HG02885 (cell line): ENCODE measurements at regions not wholly inside any gene's neighbourhood (a gene's known extent, or its start where the extent isn't known, plus 50 kb on each side); places are given as distances from the start of the nearest gene placed in this dataset.
"Not testable (repeated sequence)": the region's sequence is repeated elsewhere in the genome, so short reads cannot be mapped to it uniquely, and the experiment has no call there.

Experiments used
- ATAC-seq: cut with Tn5 transposase; IDR thresholded peaks from one replicate; pipeline ENCODE4 v1.9.1; 2021; ENCODE audit warnings: mild to moderate bottlenecking; ENCODE audit not compliant: unreplicated experiment, poor library complexity

DNA sequence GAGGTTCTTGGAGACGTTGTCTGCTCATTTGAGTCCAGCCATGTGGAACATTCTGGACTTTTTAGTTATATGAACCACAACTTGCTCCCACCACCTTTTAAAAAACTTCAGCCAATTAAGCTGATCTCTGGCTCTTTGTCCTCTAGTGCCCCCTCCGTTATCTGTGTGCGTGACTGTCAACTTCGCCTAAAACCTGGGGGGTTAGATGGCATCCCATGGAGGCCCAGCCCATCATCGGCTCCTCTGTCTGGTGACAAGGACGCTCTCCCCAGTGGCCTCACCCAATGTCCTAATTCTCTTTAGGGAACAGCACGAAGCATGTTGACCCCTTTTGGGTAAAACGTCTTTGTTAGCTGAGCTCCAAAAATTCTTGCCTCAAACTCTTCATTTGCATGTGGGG, 341.0 kb upstream of the TNRC6C start:
- ATAC-seq: no peak

DNA sequence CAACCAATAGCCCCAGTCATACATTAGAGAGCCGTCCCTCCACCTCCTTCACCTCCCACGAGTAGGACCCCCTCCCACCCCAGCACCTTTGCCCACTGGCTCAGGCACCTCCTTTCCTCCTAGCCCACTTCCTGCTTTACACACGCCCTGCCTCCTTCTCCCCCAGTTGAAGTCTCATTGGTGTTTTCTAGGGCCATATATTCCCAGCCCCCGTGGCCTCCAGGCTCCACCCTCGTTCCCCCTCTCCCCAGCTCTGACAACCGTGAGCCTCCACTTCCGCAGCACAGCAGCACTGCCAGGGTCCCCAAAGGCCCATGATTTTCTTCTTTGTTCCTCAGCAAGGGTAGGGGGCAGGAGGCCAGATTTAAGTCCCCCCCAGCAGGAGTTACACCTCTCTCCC, 340.3 kb upstream of the TNRC6C start:
- ATAC-seq: no peak

DNA sequence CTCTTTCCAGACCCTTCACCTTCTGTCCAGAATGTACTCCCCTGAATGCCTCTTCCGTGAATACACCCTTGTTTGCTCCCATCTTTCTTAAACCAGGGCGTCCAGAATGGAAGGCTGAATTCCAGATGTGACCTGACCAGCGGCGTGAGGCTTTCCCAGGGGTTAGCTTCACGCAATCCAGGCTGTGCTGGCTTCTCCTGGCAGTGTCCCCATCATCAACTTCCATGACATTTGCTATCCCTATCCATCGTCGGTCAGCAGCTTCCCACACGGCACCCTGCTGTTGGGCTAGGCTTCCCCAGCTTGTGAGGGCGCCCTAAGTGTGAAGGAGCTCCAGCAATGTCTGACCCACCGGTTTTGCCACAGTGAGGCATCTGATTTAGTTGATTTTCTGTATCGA, 339.8 kb upstream of the TNRC6C start:
- no peak for ATAC-seq

DNA sequence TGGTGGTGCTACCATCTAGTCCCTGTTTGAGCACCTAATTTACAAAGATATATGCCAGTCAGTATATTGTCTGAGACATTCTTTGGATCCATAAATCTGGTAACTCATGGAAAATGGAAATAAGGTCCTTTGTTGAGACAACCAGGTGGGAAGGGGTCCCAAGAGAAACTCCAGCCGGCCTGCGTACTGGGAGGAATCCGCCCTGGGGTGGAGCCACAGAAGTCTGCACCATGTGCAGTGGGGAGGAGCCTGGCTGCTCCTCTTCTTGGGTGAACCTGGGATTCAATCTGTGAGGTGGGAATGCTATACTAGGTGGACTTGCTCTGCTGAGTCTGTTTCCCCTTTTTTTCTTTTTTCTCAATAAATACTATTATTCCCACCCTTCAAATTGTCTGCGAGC, 339.2 kb upstream of the TNRC6C start:
- ATAC-seq: no peak

DNA sequence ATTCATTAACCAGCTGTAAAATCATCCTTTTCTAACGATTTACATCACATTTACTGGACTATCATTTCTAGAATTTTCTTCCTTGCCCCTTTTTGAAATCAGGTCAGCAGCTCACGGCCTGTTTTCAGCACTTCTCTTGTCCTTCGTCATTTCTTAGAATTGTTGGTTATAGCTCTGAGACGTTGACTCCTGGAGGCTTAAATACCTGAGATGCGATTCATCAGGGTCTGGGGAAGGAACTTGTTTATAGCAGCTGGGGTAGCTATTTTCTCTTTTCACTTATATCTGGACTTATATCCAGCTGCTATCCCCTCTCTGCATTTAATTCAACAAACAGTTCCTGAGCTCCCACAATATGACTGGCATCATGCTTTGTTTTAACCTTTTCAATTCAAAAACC, 338.7 kb upstream of the TNRC6C start:
- ATAC-seq: no peak

DNA sequence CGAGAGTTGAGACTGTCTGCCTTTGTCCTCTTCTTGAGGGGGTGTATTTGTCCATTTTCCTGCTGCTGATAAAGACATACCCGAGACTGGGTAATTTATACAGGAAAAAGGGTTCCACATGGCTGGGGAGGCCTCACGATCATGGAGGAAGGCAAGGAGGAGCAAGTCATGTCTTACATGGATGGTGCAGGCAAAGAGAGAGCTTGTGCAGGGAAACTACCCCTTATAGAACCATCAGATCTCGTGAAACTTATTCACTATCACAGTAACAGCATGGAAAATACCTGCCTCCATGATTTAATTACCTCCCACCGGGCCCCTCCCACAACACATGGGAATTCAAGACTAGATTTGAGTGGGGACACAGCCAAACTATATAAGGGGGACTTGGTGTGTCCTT, 338.2 kb upstream of the TNRC6C start:
- ATAC-seq: no peak

DNA sequence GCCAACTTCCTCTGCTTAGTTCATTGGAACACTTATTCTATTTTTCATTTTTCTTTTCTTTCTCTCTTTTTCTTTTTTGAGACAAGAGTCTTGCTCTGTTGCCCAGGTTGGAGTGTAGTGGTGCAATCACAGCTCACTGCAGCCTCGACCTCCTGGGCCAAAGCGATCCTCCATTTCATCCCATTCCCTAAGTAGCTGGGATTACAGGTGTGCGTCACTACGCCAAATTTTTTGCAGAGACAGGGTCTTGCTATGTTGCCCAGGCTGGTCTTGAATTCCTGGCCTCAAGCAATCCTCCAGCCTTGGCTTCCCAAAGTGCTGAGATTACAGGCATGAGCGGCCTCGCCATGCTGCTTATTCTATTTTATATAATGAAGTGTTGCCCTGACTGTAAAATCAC, 336.4 kb upstream of the TNRC6C start:
- not testable (repeated sequence) for ATAC-seq

DNA sequence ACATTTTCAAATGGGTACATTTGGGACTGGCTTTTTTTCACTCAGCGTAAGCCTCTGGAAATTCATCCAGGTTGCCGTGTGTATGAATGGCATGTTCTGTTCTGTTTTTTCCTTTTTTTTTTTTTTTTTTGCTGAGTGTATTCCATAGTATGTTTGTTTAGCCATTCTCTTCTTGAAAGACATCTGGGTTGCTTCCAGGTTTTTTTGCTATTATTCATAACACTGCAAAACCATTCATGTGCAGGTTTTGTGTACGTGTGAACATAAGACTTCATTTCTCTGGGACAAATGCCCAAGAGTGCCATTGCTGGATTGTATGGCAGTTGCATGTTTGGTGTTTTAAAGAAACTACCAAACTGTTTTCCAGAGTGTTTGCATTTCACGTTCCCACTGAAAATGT, 335.9 kb upstream of the TNRC6C start:
- ATAC-seq: no peak

DNA sequence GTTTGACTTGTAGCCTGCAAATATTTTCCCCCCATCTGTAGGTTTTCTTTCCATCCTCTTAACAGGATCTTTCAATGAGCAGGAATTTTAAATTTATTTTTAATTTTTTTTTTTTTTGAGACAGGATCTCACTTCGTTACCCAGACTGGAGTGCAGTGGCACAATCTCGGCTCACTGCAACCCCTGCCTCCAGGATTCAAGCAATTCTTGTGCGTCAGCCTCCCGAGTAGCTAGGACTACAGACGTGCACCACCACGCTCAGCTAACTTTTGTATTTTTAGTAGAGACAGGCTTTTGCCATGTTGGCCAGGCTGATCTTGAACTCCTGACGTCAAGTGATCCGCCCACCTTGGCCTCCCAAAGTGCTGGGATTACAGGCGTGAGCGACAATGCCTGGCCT, 335.2 kb upstream of the TNRC6C start:
- ATAC-seq: not testable (repeated sequence)

DNA sequence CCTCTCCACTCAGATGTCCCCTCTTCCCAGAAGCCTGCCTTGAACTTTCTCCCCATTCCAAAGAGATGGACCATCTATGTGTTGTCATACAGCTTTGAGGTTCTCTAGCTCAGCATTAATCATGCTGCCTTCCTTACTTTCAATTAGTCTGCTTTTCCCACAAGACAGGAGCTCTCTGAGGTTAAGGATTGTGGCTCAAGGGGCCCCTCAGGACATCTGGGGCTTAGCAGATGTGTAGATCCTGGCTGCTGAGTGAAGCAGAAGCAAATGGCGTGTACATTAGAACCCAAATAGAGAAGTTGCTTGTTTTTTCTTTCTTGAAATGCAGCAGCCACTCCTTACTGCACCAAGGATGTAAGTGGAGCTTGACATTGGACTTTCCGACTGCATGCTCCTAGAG, 330.5 kb upstream of the TNRC6C start:
- ATAC-seq: no peak

DNA sequence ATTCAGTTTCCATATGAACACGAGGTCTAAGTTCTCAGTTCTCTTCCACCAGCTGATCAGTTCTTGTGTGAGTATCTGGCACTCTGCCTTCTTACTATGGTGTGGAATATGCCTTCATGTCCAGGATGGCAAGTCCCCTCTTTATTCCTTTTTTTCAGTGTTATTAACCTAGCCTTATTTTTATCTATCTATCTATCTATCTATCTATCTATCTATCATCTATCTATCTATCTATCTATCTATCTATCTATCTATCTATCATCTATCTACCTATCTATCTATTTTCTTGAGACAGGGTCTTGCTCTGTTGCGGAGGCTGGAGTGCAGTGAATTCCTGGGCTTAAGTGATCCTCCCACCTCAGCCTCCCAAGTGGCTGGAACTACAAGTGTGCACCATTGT, 329.2 kb upstream of the TNRC6C start:
- ATAC-seq: not testable (repeated sequence)

DNA sequence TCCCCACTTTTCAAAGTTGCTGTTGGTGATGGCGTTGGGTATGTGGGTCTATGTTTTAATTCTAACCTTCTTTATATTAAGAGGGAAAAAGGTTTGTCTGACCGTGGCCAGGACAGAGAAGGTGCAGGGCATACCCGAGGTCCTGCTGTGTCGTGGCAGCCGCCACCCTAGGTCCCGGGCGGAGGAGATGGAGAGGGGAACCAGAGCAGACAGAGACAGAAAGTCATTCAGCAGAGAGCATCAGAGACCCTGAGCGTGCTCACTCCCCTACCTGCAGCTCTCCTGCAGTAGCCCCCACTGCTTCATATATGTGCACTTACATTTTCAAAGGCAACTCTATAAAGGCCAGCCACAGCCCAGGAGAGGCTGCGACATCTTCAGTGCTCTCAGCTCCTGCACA, 327.2 kb upstream of the TNRC6C start:
- no peak for ATAC-seq

DNA sequence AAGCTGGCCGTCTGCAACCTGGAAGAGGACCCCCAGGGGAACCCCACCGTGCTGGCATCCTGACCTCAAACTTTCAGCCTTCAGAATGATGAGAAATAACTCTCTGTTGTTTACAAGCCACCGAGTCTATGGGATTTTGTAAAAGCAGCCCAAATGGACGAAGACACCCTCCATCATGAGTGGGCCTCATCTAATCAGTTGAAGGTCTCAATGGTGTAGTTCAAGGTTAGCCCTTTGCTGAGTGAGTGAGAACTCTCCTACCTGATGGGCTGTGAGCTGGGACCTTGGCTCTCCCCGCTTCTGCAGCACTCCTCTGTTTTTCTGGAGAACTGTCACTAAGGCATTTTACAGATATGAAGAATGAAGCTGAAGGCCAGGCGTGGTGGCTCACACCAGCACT, 325.9 kb upstream of the TNRC6C start:
- no peak for ATAC-seq

DNA sequence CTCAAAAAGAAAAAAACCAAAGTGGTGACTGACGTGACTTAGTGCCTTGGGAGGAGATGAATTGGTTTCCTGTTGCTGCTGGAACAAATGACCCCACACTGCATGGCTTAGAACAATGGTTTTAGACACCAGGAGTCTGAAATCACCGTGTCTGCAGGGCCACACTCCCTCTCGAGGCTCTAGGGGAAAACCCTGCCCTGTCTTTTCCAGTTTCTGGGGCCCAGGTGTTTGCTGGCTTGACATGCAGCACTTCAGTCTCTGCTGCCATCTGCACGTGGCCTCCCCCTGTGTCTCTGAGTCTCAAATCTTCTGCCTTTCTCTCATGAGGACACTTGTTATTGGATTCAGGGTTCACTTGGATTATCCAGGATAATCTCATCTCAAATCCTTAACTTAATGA, 323.8 kb upstream of the TNRC6C start:
- no peak for ATAC-seq

DNA sequence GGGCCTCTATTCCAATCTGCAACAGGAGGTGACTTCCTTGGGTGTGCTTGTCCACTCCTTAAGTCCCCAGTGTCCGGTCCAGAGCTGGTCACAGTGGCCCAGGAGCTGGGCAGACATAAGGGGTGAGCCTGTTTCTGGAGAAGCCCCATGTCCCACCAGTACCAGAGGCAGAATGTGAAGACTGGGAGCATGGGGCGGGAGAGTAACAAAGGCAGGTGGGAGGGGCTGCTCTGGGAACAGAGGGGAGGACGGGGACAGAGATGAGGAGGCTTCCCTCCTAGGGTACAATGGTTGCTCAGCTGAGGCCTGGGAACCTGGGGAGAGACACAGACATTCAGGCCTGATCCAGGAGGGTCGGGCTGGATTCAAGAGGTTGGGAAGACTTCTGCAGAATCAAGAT, 323.3 kb upstream of the TNRC6C start:
- no peak for ATAC-seq

DNA sequence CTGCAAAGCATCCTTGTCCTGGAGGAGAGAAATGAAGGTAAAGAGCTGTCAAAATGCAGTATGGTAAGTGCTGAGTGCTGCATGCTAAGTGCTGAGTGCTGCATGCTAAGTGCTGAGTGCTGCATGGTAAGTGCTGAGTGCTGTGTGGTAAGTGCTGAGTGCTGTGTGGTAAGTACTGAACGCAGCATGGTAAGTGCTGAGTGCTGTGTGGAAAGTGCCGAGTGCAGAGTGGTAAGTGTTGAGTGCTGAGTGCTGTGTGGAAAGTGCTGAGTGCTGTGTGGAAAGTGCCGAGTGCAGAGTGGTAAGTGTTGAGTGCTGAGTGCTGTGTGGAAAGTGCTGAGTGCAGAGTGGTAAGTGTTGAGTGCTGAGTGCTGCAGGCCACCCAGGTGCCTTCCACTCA, 322.7 kb upstream of the TNRC6C start:
- ATAC-seq: not testable (repeated sequence)

DNA sequence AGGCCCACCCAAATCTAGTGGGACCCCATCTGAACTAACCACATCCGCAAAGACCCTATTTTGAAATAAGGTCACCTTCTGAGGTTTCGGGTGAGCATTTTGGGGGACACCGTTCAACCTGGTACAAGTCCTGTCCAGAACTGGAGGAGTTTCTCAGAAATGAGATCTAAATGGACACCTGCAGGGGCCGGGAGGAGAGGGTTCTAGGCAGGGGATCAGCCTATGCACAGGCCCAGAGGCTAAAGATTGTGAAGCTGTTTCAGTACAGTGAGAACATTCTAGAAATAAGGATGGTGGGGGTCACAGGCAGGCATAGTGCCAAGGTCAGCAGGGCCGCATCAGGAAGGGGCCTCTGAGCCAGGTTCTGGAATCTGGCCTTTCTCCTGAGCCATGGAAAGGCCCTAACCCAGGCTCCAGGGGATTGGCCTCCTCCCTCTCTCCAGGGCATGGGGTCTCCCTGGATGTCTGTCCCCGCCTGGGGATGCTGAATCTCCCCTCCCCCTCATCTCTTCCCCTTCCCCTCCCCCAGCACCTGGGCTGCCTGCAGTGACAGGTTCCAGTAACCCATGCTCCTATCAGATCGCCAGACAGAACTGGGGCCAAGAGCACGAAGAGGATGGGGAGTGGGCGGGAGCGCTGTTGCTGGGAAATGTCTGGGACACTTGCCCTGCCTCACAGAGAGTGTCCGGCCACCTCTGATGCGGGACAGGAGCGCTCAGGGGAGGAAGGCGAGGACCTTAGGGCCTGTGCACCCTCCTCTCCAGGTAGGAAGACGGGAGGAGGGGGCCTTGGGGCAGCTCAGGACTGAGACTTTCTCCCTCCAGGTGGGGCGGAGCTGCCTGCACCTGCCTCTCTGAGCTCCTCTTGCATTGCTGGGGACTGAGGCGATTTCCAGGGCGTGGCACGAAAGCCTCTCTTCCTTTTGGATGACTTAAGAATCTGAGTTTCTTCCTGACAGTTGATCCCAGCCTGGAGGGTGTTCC, 321.4 kb upstream of the TNRC6C start:
- no peak for ATAC-seq

DNA sequence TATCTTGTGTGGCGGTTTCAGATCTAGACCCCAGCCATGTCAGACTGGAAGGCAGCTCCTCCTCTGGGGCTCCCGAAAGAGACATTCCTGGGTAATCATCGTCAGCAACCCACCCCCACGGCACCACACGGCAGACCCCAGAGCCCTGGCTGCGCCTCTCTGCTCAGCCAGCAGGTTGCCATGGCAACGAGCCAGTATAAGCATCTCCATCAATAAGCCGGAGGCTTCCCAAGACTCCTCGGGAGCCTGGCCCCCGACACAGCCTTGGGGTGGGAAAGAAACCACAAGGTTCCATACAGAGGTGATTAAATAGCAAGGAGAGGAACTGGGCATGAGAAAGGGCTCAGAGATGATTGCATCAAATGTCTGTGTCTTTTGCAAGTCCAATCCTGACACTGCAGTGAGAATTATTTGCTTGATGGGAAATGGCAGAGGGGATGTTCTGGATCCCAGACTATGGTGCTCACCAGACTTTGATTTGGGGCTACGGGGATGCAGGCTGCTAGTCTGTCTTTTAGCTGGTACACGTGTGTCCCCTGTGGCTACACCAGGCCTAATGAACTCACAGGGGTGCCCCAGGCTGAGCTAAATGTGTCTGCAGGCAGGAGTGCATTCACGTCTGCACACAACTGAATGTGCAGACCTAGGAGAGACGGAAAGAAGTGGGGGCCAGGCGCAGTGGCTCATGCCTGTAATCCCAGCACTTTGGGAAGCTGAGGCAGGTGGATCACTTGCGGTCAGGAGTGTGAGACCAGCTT, 320.5 kb upstream of the TNRC6C start:
- ATAC-seq: no peak

DNA sequence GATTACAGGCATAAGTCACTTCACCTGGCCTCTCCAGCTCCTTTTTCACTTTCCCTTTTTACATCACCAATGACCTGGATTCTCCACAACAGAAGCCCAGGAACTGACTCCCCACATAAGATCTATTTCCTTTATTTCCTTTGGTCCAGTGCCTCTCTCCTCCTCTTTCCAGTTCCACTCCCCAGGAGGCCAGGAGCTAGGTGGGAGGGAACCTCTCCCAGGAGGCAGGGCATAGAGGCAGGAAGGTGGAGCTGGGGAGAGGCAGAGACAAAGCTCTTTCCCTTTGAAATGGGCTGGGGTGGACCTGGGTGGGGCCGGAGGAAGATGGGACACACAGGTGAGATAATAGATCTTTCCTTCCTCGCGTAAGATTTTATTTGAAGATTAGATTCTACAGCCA, 318.3 kb upstream of the TNRC6C start:
- ATAC-seq: no peak

DNA sequence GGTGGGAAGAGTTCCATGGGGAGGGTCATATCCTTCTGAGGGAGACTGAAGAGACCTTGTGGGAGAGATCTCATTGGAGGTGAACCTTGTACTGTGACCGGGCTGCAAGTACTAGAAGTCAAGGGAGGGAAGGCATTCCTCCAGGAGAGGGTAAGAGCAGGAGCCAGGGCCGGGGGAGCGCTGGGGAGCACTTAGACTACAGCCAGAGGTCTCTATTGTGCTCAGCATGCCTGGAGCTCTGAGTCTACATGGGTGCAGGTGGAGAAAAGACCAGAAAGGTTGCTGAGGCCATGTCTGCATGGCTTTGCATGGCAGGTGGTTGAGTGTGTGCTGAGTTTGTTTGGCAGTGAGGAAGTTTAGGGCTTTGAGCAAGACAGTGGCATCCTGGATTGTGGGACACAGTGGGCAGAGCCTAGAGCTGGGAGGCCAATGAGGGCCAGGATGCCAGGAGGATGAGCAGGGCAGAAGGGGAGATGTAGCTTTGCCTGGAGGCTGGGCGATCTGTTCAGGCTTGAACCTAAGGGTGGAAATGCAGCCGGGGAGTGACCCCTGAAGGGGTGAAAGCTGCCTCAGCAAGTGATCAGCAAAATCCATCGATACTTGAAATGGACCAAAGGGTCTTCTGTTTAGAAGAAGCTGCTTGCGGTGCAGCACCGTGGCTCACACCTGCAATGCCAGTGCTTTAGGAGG, 317.4 kb upstream of the TNRC6C start:
- ATAC-seq: no peak

DNA sequence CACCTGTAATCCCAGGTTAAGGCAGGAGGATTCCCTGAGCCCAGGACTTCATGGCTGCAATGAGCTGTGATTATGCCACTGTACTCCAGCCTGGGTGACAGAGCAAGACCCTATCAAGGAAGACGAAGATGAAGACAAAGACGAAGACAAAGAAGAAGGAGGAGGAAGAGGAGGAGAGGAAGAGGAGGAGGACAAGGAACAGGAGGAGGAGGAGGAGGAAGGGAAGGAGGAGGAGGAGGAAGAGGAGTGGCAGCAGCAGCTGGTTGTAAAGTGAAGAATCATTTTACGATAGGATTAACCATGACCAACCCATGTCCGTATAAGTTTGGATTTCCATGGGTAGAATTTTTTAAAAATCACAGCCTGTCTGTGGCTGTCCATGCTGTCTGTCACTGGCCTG, 316.8 kb upstream of the TNRC6C start:
- no peak for ATAC-seq
